GM10266 (cell line): ENCODE measurements at regions not wholly inside any gene's neighbourhood (a gene's known extent, or its start where the extent isn't known, plus 50 kb on each side); places are given as distances from the start of the nearest gene placed in this dataset.

ENCODE experiments used
- DNase-seq: peaks from one replicate; pipeline ENCODE4 v3.0.0; 2012; ENCODE audit errors: extremely low spot score
- TF ChIP-seq, protein P1 (sequence below): IDR thresholded peaks from 2 replicates; pipeline ENCODE4 v1.5.1; 2012; ENCODE audit warnings: mild to moderate bottlenecking, low read depth; ENCODE audit not compliant: control insufficient read depth, insufficient read depth; ENCODE audit errors: missing control alignments

DNA sequence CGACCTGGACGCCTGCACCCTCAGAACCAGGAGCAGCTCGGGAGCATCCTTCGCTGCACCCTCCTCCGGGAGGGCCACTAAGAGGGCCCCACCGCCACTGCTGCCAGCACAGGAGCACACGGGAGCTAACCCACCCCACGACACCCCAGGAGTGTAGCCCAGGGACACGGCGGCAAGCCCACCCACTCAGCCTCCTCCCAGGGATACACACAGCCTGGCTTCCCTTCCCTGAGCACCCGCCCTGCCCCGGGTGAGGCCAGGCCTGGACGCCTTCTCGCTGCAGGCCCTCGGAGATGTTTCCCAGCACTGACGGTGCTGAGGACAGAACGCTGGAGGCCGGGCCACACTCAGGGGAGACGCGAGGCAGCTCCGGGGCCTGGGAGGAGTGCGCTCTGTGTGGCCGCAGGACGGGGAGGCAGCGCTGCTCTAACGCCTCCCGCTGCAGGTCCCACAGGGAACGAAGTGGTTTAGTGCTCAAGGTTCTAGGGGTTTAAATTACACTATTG lies 190.4 kb downstream of the BRD1 start:
- TF ChIP-seq, protein P1, sequence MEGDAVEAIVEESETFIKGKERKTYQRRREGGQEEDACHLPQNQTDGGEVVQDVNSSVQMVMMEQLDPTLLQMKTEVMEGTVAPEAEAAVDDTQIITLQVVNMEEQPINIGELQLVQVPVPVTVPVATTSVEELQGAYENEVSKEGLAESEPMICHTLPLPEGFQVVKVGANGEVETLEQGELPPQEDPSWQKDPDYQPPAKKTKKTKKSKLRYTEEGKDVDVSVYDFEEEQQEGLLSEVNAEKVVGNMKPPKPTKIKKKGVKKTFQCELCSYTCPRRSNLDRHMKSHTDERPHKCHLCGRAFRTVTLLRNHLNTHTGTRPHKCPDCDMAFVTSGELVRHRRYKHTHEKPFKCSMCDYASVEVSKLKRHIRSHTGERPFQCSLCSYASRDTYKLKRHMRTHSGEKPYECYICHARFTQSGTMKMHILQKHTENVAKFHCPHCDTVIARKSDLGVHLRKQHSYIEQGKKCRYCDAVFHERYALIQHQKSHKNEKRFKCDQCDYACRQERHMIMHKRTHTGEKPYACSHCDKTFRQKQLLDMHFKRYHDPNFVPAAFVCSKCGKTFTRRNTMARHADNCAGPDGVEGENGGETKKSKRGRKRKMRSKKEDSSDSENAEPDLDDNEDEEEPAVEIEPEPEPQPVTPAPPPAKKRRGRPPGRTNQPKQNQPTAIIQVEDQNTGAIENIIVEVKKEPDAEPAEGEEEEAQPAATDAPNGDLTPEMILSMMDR = no peak

GRCh38 chr22:49636649-49637048 lies 191.0 kb downstream of the BRD1 start:
- DNase-seq = no peak
- TF ChIP-seq, protein P1 = no peak

More for the DNA sequence above, 190.4 kb downstream of the BRD1 start:
- DNase-seq = no peak

- DNase-seq = no peak
- TF ChIP-seq, protein P1 = no peak
Observed at GRCh38 chr22:49636214-49636613, 191.5 kb downstream of the BRD1 start.

GRCh38 chr22:49634006-49634772 lies 193.5 kb downstream of the BRD1 start:
- TF ChIP-seq, protein P1 = no peak
- DNase-seq = no peak

DNA sequence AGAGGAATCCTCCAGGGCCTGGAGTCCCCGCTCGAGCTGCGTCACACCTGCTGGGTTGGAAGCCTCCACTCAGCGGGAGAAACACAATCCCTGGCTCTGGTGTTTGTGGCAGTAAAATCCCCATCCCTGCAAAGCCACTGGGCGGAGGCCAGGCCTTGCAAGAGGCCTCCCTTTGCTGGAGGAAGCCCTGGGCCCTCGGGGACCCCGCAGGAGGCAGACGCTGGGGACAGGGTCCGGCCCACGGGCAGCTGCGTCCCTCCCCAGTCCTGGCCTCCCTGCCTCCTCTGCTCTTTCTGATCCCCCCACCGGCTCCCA lies 194.7 kb downstream of the BRD1 start:
- no peak for DNase-seq
- TF ChIP-seq, protein P1 = no peak

DNA sequence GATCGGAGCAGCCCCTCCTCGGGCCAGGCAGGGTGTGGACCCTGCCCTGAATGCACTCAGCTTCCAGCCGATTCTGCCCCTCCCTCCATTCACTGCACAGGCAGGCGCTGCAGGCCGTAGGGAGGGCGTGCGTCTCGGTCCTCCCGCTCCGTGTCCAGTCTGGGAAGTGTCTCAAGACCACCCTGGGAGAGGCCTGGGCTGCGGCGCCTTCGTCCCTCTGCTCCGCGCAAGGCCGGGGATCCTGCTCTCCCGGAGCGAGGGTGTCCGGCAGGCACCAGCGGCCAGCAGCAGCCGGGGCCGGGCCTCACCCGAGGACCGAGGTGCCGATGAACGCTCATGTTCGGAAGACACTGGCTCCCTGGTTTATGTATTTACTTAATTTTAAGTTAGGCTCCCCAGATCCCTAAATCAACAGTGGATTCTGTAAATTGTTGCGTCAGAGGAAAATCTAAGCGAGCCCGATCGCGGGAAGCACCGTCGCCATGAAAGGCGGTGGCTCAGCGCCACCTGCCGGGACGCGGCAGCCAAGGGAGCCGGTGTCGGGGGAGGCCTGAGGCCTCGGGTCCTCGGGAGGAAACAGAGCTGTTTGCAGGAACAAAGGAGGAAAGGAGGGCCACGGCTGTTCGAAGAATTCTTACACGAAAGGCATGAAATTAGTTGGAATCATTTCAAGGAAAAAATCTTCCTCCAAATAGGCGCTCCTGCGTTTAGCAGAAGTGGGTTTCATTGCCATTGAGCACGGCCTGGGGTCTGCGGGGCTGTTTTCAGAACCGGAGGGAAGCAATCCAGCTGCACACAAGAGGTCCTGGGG lies 195.3 kb downstream of the BRD1 start:
- TF ChIP-seq, protein P1 = peak; percentile 55
- peak; percentile 73 for DNase-seq
